Panc1 (cell line): ENCODE measurements at regions not wholly inside any gene's neighbourhood (a gene's known extent, or its start where the extent isn't known, plus 50 kb on each side); places are given as distances from the start of the nearest gene placed in this dataset.

Experiments
- POLR2AphosphoS5 ChIP-seq: IDR thresholded peaks from 2 replicates; pipeline ENCODE4 v1.6.1; 2012; ENCODE audit warnings: mild to moderate bottlenecking, low read depth, low read length, moderate library complexity
- SIN3A ChIP-seq: IDR thresholded peaks from 2 replicates; pipeline ENCODE4 v1.6.1; 2012; ENCODE audit warnings: low read depth, mild to moderate bottlenecking, low read length, moderate library complexity, borderline replicate concordance; ENCODE audit not compliant: insufficient read depth
- TCF7L2 ChIP-seq: IDR thresholded peaks from 2 replicates; pipeline ENCODE4 v1.6.1; 2011; ENCODE audit warnings: mild to moderate bottlenecking, low read depth, low read length, inconsistent platforms
- TF ChIP-seq, protein P1 (sequence below): fragments of 450-650 bp; IDR thresholded peaks from 2 replicates; pipeline ENCODE4 v1.5.1; 2017; ENCODE audit warnings: mild to moderate bottlenecking
- TF ChIP-seq, protein P2 (sequence below), 2 experiments: IDR thresholded peaks; 2 replicates each; pipeline ENCODE4 v1.6.1; 2011 to 2012; ENCODE audit warnings: low read depth in 2 of 2, control low read depth in 1 of 2, low read length in 1 of 2, mild to moderate bottlenecking in 1 of 2, moderate library complexity in 1 of 2; ENCODE audit not compliant: insufficient read depth in 1 of 2

- TF ChIP-seq, protein P1, sequence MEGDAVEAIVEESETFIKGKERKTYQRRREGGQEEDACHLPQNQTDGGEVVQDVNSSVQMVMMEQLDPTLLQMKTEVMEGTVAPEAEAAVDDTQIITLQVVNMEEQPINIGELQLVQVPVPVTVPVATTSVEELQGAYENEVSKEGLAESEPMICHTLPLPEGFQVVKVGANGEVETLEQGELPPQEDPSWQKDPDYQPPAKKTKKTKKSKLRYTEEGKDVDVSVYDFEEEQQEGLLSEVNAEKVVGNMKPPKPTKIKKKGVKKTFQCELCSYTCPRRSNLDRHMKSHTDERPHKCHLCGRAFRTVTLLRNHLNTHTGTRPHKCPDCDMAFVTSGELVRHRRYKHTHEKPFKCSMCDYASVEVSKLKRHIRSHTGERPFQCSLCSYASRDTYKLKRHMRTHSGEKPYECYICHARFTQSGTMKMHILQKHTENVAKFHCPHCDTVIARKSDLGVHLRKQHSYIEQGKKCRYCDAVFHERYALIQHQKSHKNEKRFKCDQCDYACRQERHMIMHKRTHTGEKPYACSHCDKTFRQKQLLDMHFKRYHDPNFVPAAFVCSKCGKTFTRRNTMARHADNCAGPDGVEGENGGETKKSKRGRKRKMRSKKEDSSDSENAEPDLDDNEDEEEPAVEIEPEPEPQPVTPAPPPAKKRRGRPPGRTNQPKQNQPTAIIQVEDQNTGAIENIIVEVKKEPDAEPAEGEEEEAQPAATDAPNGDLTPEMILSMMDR: no peak
- TF ChIP-seq, protein P2, sequence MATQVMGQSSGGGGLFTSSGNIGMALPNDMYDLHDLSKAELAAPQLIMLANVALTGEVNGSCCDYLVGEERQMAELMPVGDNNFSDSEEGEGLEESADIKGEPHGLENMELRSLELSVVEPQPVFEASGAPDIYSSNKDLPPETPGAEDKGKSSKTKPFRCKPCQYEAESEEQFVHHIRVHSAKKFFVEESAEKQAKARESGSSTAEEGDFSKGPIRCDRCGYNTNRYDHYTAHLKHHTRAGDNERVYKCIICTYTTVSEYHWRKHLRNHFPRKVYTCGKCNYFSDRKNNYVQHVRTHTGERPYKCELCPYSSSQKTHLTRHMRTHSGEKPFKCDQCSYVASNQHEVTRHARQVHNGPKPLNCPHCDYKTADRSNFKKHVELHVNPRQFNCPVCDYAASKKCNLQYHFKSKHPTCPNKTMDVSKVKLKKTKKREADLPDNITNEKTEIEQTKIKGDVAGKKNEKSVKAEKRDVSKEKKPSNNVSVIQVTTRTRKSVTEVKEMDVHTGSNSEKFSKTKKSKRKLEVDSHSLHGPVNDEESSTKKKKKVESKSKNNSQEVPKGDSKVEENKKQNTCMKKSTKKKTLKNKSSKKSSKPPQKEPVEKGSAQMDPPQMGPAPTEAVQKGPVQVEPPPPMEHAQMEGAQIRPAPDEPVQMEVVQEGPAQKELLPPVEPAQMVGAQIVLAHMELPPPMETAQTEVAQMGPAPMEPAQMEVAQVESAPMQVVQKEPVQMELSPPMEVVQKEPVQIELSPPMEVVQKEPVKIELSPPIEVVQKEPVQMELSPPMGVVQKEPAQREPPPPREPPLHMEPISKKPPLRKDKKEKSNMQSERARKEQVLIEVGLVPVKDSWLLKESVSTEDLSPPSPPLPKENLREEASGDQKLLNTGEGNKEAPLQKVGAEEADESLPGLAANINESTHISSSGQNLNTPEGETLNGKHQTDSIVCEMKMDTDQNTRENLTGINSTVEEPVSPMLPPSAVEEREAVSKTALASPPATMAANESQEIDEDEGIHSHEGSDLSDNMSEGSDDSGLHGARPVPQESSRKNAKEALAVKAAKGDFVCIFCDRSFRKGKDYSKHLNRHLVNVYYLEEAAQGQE (IDR thresholded peaks at IDR 0.05; ENCODE audit: insufficient read depth in 1 of 2, low read depth in 2 of 2, low read length in 1 of 2): no peak
- no peak for TF ChIP-seq POLR2AphosphoS5
- no peak for TF ChIP-seq TCF7L2
- TF ChIP-seq SIN3A: no peak
Observed at GRCh38 chr2:41750829-41751228, 297.0 kb upstream of the PKDCC start.
